HEK293 (cell line): ENCODE measurements at regions not wholly inside any gene's neighbourhood (a gene's known extent, or its start where the extent isn't known, plus 50 kb on each side); places are given as distances from the start of the nearest gene placed in this dataset.
"Not testable (repeated sequence)": the region's sequence is repeated elsewhere in the genome, so short reads cannot be mapped to it uniquely, and the experiment has no call there.

Experiments
- CTCF ChIA-PET: fragments of 350-600 bp; formaldehyde crosslinking; extraction: SDS; loops from one replicate; lab custom pipeline; 2021; ENCODE audit warnings: antibody characterized with exemption; lab: Yijun Ruan, JAX
- POLR2A ChIA-PET: fragments of 300-600 bp; formaldehyde crosslinking; extraction: SDS; loops from one replicate; lab custom pipeline; 2020; ENCODE audit warnings: antibody characterized with exemption, inconsistent platforms; lab: Yijun Ruan, JAX
- H3K27ac ChIP-seq: fragments of 200-500 bp; sonication (Bioruptor generic); 2 replicates; pipeline ENCODE4 v1.5.1; 2014; ENCODE audit warnings: low read depth, low read length, control low read depth, inconsistent platforms; ENCODE audit errors: extremely low read depth
- H3K36me3 ChIP-seq, 2 experiments: fragments of 200-500 bp in 1 of 2; sonication (Bioruptor generic) in 1 of 2; 1 replicate in 1 of 2; 2 replicates in 1 of 2; pipeline ENCODE4 v1.5.1; 2014 to 2017; ENCODE audit warnings: inconsistent platforms in 2 of 2, low read length in 2 of 2; ENCODE audit not compliant: control insufficient read depth in 2 of 2, insufficient read depth in 1 of 2
- H3K4me1 ChIP-seq: fragments of 200-500 bp; sonication (Bioruptor generic); 2 replicates; pipeline ENCODE4 v1.5.1; 2014; ENCODE audit warnings: mild to moderate bottlenecking, low read length, inconsistent platforms; ENCODE audit not compliant: control insufficient read depth, insufficient read depth
- H3K4me3 ChIP-seq: 2 replicates; pipeline ENCODE4 v1.5.1; 2011; ENCODE audit warnings: low read depth, mild to moderate bottlenecking, control low read depth, low read length, moderate library complexity
- H3K9me3 ChIP-seq: fragments of 200-500 bp; sonication (Bioruptor generic); 2 replicates; pipeline ENCODE4 v1.5.1; 2014; ENCODE audit warnings: low read depth, low read length, inconsistent platforms; ENCODE audit not compliant: control insufficient read depth, insufficient read depth
- CTCF ChIP-seq: fragments of 450-650 bp; formaldehyde crosslinking; IDR thresholded peaks from 2 replicates; pipeline ENCODE4 v1.5.1; 2016; ENCODE audit warnings: missing biosample characterization, missing genetic modification characterization
- KLF9 ChIP-seq: fragments of 450-650 bp; formaldehyde crosslinking; IDR thresholded peaks from 2 replicates; pipeline ENCODE4 v1.5.1; 2016; ENCODE audit warnings: missing biosample characterization, missing genetic modification characterization, low read depth
- MYNN ChIP-seq: fragments of 450-650 bp; formaldehyde crosslinking; IDR thresholded peaks from 2 replicates; pipeline ENCODE4 v1.5.1; 2016; ENCODE audit warnings: missing biosample characterization, missing genetic modification characterization, borderline replicate concordance
- OSR2 ChIP-seq: fragments of 450-650 bp; formaldehyde crosslinking; IDR thresholded peaks from 2 replicates; pipeline ENCODE4 v1.5.1; 2016; ENCODE audit warnings: missing biosample characterization, missing genetic modification characterization
- SETDB1 ChIP-seq: IDR thresholded peaks from one replicate; pipeline ENCODE4 v1.6.1; 2017; ENCODE audit warnings: mild to moderate bottlenecking, low read length, moderate library complexity, mixed read lengths; ENCODE audit not compliant: insufficient read length
- SP2 ChIP-seq: fragments of 450-650 bp; formaldehyde crosslinking; IDR thresholded peaks from 2 replicates; pipeline ENCODE4 v1.5.1; 2016; ENCODE audit warnings: missing biosample characterization, missing genetic modification characterization
- SP7 ChIP-seq: fragments of 450-650 bp; formaldehyde crosslinking; IDR thresholded peaks from 2 replicates; pipeline ENCODE4 v1.5.1; 2016; ENCODE audit warnings: missing biosample characterization, missing genetic modification characterization
- YY2 ChIP-seq: fragments of 450-650 bp; formaldehyde crosslinking; IDR thresholded peaks from 2 replicates; pipeline ENCODE4 v1.5.1; 2016; ENCODE audit warnings: missing biosample characterization, missing genetic modification characterization
- ZBTB7A ChIP-seq: fragments of 450-650 bp; formaldehyde crosslinking; IDR thresholded peaks from 2 replicates; pipeline ENCODE4 v1.5.1; 2016; ENCODE audit warnings: low read depth, missing biosample characterization, missing genetic modification characterization
- ZNF23 ChIP-seq: fragments of 450-650 bp; formaldehyde crosslinking; IDR thresholded peaks from 2 replicates; pipeline ENCODE4 v1.5.1; 2016; ENCODE audit warnings: missing biosample characterization, missing genetic modification characterization, borderline replicate concordance
- ZNF366 ChIP-seq: fragments of 450-650 bp; formaldehyde crosslinking; conservative IDR thresholded peaks from 2 replicates; pipeline ENCODE4 v1.5.1; 2016; ENCODE audit warnings: missing biosample characterization, missing genetic modification characterization
- ZNF571 ChIP-seq: fragments of 450-650 bp; formaldehyde crosslinking; IDR thresholded peaks from 2 replicates; pipeline ENCODE4 v1.5.0; 2017; ENCODE audit warnings: missing biosample characterization, missing genetic modification characterization
- ZNF585B ChIP-seq: fragments of 450-650 bp; formaldehyde crosslinking; IDR thresholded peaks from 2 replicates; pipeline ENCODE4 v1.5.1; 2016; ENCODE audit warnings: missing biosample characterization, missing genetic modification characterization
- ZNF791 ChIP-seq: fragments of 450-650 bp; formaldehyde crosslinking; IDR thresholded peaks from 2 replicates; pipeline ENCODE4 v1.5.1; 2016; ENCODE audit warnings: missing biosample characterization, missing genetic modification characterization
- ZNF792 ChIP-seq: fragments of 450-650 bp; formaldehyde crosslinking; IDR thresholded peaks from 2 replicates; pipeline ENCODE4 v1.5.1; 2016; ENCODE audit warnings: missing biosample characterization, missing genetic modification characterization
- ZNF837 ChIP-seq: fragments of 450-650 bp; formaldehyde crosslinking; IDR thresholded peaks from 2 replicates; pipeline ENCODE4 v1.5.1; 2016; ENCODE audit warnings: missing biosample characterization, missing genetic modification characterization
- ZSCAN18 ChIP-seq: fragments of 450-650 bp; formaldehyde crosslinking; IDR thresholded peaks from 2 replicates; pipeline ENCODE4 v1.5.1; 2016; ENCODE audit warnings: missing biosample characterization, missing genetic modification characterization
- ZSCAN30 ChIP-seq: fragments of 450-650 bp; IDR thresholded peaks from 2 replicates; pipeline ENCODE4 v1.5.1; 2018; ENCODE audit warnings: missing biosample characterization, mild to moderate bottlenecking, missing genetic modification characterization, moderate library complexity
- TF ChIP-seq, protein P1 (sequence below): fragments of 450-650 bp; formaldehyde crosslinking; IDR thresholded peaks from 2 replicates; pipeline ENCODE4 v1.5.1; 2016; ENCODE audit warnings: missing biosample characterization, missing genetic modification characterization
- TF ChIP-seq, protein P2 (sequence below): fragments of 450-650 bp; formaldehyde crosslinking; IDR thresholded peaks from 2 replicates; pipeline ENCODE4 v1.5.1; 2017; ENCODE audit warnings: missing biosample characterization, missing genetic modification characterization

DNA sequence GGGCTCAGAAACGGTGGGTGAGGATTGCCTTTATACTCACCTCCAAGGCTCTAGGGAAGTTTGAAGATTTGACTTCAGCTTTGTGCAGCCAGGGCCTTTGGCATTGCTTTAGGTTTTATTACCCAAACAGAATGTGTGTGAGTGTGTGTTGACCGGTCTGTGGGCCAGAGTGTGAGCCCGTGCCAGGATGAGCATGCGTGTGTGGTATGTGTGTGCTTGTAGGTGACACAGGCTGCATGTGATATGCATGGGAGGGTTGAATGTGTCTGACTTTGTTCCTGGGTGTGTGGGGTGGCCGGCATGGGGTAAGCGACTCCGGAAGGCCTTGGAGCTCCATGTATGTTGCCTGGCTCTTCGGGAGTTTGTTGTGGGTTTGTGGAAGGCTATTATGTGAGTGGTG, 160.5 kb downstream of the FOXD2 start:
- no peak overlapping the region for H3K27ac ChIP-seq
- POLR2A ChIA-PET: no interaction called here
- H3K9me3 ChIP-seq: no peaks in the 10 kb centered on the region; the same call in 1 of the 2 replicates
- no peak overlapping the region for H3K4me3 ChIP-seq
- CTCF ChIA-PET: interaction anchor here (0.6 to 1.5 kb wide), 5 partner anchors 9 to 163 kb away, joined by 3 to 4 read pairs (median 4); no protein-coding TSS in a partner anchor
- H3K4me1 ChIP-seq: no peaks in the 10 kb centered on the region
- TF ChIP-seq YY2 (tag by site-specific recombination): no peak
- no peak for TF ChIP-seq ZNF23 (tag by site-specific recombination)
- TF ChIP-seq ZSCAN30 (tag by site-specific recombination): no peak
- no peak for TF ChIP-seq SP7 (tag by site-specific recombination)
- no peak for TF ChIP-seq MYNN (tag by site-specific recombination)
- no peak for TF ChIP-seq CTCF
- TF ChIP-seq ZSCAN18: no peak
- TF ChIP-seq, protein P1, sequence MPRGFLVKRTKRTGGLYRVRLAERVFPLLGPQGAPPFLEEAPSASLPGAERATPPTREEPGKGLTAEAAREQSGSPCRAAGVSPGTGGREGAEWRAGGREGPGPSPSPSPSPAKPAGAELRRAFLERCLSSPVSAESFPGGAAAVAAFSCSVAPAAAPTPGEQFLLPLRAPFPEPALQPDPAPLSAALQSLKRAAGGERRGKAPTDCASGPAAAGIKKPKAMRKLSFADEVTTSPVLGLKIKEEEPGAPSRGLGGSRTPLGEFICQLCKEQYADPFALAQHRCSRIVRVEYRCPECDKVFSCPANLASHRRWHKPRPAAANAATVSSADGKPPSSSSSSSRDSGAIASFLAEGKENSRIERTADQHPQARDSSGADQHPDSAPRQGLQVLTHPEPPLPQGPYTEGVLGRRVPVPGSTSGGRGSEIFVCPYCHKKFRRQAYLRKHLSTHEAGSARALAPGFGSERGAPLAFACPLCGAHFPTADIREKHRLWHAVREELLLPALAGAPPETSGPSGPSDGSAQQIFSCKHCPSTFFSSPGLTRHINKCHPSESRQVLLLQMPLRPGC (tag by site-specific recombination): no peak
- TF ChIP-seq ZNF571 (tag by site-specific recombination): no peak
- no peak for TF ChIP-seq ZNF837
- TF ChIP-seq ZNF585B (tag by site-specific recombination): no peak
- TF ChIP-seq, protein P2, sequence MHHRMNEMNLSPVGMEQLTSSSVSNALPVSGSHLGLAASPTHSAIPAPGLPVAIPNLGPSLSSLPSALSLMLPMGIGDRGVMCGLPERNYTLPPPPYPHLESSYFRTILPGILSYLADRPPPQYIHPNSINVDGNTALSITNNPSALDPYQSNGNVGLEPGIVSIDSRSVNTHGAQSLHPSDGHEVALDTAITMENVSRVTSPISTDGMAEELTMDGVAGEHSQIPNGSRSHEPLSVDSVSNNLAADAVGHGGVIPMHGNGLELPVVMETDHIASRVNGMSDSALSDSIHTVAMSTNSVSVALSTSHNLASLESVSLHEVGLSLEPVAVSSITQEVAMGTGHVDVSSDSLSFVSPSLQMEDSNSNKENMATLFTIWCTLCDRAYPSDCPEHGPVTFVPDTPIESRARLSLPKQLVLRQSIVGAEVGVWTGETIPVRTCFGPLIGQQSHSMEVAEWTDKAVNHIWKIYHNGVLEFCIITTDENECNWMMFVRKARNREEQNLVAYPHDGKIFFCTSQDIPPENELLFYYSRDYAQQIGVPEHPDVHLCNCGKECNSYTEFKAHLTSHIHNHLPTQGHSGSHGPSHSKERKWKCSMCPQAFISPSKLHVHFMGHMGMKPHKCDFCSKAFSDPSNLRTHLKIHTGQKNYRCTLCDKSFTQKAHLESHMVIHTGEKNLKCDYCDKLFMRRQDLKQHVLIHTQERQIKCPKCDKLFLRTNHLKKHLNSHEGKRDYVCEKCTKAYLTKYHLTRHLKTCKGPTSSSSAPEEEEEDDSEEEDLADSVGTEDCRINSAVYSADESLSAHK: no peak
- TF ChIP-seq ZNF791: no peak
- no peak for TF ChIP-seq ZNF792 (tag by site-specific recombination)
- TF ChIP-seq KLF9 (tag by site-specific recombination): no peak
- TF ChIP-seq SP2 (tag by site-specific recombination): no peak
- TF ChIP-seq ZNF366 (tag by site-specific recombination): no peak
- no peak for TF ChIP-seq OSR2
- no peaks in the 10 kb centered on the region for H3K36me3 ChIP-seq

DNA sequence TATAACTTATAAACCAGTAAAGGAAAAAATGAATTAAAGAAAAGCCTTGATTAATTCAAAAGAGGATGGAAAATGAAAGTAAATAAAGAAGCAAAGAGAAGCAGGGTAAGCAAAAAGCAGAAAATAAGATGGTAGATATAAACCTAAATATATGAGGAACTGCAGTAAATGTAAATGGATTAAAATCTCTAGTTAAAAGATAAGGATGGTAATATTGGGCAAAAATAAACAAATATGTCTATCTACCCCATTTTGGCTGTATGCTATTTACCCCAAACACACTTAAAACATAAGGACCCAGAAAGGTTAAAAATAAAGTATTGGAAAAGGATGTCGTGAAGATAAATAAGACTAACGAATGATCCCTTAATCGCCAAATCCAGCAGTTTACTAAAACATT, 161.9 kb downstream of the FOXD2 start:
- CTCF ChIA-PET: no interaction called here
- no peaks in the 10 kb centered on the region for H3K36me3 ChIP-seq
- POLR2A ChIA-PET: no interaction called here
- H3K4me3 ChIP-seq: no peak overlapping the region
- no peak overlapping the region for H3K27ac ChIP-seq
- H3K4me1 ChIP-seq: no peaks in the 10 kb centered on the region
- no peak for TF ChIP-seq ZBTB7A (tag by site-specific recombination)
- peak; percentile 94 for TF ChIP-seq SETDB1
- TF ChIP-seq, all 188 proteins: peak for 1
- H3K9me3 ChIP-seq: no peaks in the 10 kb centered on the region; the same call in 1 of the 2 replicates

DNA sequence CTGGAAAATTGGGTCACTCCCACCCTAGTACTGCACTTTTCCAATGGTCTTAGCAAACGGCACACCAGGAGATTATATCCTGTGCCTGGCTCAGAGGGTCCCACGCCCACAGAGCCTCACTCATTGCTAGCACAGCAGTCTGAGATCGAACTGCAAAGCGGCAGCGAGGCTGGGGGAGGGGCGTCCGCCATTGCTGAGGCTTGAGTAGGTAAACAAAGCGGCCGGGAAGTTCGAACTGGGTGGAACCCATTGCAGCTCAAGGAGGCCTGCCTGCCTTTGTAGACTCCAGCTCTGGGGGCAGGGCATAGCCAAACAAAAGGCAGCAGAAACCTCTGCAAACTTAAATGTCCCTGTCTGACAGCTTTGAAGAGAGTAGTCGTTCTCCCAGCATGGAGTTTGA, 164.6 kb downstream of the FOXD2 start:
- H3K27ac ChIP-seq, H3K4me3 ChIP-seq, H3K9me3 ChIP-seq, POLR2A ChIA-PET, H3K4me1 ChIP-seq, CTCF ChIA-PET, H3K36me3 ChIP-seq: not testable (repeated sequence)
